ENCODE measurements at regions not wholly inside any gene's neighbourhood (a gene's known extent, or its start where the extent isn't known, plus 50 kb on each side); places are given as distances from the start of the nearest gene placed in this dataset.
"Not testable (repeated sequence)": the region's sequence is repeated elsewhere in the genome, so short reads cannot be mapped to it uniquely, and the experiment has no call there.

DNA sequence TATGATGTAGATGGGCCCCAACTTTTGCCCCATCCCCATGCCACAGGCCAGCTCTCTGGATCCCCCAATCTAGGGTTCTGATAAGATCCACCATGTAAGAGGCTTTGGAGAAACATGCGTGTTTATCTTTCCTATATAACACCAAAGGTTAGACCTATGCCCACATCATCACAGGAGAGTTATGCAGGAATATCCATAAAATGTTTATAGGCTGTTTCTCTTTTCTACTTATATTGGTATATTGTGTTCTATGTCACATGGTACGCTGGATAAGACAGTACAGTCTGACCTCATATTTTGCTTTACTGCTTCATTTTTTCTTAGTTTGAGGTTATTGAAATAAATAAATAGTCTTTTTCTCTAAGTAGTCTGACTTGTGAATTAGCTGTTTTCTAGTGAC, 1013.9 kb upstream of the GYPC start:
- no peak for DNase-seq

GRCh38 chr2:125643128-125643527, 1012.8 kb upstream of the GYPC start:
- DNase-seq = no peak

DNA sequence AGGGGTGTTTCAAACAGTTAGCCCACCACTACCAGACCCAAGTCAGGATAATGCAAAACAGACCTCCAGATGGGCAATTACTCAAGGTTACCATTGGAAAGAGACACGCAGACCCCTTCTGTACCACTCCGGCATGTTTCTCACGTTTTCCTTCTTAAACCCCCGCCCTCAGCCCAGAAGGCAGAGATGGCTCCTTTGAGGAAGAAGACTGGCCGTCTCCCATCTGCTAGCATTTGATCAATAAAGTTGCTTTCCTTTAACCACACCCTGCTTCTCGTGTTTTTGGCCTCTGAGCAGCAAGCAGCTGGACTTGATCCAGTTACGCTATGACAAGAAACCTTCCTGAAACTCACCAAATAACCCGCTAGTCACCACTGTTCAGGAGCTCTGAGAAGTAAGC, 1012.4 kb upstream of the GYPC start:
- no peak for DNase-seq

DNA sequence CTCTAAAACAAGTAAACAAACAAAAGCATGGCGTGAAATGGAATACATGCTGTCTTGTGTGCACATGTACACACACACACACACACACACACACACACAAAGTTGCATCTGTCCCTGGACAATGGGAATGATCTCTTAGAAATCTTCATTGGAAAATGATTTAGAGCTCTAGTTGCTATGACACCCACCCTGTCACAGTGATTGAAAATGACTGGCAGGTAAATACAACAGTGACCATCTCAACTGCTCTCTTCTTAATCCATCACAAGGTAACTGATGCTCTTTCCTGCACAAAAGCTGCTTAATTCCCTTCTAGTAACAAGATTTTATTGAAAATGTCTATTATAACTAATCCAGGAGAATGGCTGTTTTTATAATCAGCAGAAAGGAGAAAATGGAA, 1011.7 kb upstream of the GYPC start:
- no peak for DNase-seq

DNA sequence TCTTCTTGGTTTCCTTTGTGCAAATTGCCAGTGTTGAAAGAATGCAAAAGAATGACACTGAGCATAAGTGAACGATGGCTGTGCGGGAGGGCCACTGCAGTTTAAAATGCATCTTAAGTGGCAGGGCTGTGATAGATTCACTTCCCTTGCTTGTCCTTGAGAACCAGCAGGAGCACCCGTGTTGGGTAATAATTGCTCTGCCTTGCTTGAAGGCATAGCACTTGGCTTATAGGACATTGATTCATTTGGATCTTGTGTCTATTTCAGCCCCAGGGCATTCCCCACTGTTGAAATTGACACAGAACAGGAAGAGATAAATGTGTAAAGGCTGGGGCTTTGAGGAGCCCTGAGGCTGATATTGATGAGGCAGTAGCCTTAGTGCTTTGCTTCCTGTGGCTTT, 1003.7 kb upstream of the GYPC start:
- no peak for DNase-seq

- DNase-seq = no peak
Observed at GRCh38 chr2:125654226-125654625, 1001.7 kb upstream of the GYPC start.

DNA sequence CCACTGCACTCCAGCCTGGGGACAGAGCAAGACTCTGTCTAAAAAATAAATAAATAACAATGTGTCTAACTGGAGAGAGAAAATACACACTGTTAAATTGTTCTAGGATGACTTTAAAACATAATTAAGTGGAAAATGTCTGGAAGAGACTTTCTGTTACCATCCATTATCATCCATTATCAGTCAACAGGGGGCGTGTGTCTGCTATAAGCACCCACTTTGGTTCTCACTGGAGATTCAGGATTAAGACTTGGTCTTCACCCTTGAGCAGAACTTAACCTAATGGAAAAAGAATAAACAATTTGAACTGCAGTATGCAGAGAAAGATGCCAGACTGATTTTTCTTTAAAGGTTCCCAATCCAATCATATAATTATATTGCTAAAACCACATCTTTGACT, 999.8 kb upstream of the GYPC start:
- DNase-seq = no peak

GRCh38 chr2:125658583-125658982, 997.4 kb upstream of the GYPC start:
- DNase-seq = no peak

- not testable (repeated sequence) for DNase-seq
Observed at GRCh38 chr2:125660369-125660768, 995.6 kb upstream of the GYPC start.

DNA sequence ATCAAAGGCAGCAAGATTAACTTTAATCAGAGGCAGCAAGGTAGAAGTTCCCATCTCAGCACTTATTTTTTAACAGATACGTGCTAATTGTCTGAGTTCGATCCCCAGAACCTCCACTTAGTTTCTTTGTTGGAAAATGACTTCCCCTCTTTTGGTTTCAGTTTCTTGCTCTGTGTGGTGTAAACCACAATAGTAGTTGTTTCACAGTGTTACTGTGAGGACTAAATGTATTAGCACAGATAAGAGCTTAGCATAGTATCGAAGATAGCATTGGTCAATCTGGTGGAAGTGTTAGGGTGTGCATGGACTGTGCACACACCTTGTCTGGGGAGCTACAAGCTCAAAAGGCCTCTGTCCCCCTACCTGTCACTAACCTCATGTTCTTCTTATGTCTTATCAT, 988.3 kb upstream of the GYPC start:
- DNase-seq = no peak

GRCh38 chr2:125679903-125680302, 976.1 kb upstream of the GYPC start:
- no peak for DNase-seq

DNA sequence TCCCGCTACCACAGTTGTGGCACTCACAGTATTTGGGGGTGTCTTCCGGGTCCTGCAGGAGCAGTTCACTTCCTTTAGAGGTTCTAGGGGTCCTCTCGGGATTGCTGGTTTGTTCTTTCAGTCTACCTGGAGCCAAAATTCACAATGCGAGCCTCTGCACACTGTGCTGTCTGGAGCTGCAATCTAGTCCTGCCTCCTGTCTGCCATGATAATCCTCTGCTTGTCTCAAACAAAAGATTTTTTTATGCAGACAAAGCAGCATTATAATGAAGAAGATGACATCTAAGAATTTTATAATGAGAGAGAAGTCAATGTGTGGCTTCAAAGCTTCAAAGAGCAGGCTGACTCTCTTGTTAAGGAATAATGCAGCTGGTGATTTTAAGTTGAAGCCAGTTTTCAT, 975.1 kb upstream of the GYPC start:
- DNase-seq = no peak

DNA sequence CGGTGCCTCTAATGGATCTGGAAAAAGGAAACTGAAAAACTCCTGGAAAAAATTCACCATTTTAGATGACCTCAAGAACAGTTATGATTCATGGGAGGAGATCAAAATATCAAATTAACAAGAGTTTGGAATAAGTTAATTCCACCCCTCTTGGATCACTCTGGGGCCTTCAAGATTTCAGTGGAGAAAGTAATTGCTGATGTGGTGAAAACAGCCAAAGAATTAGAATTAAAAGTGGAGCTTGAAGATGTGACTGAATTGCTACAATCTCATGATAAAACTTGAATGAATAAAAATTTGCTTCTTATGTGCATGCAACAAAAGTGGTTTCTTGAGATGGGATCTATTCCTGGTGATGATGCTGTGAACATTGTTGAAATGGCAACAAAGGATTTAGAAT, 974.4 kb upstream of the GYPC start:
- no peak for DNase-seq

DNA sequence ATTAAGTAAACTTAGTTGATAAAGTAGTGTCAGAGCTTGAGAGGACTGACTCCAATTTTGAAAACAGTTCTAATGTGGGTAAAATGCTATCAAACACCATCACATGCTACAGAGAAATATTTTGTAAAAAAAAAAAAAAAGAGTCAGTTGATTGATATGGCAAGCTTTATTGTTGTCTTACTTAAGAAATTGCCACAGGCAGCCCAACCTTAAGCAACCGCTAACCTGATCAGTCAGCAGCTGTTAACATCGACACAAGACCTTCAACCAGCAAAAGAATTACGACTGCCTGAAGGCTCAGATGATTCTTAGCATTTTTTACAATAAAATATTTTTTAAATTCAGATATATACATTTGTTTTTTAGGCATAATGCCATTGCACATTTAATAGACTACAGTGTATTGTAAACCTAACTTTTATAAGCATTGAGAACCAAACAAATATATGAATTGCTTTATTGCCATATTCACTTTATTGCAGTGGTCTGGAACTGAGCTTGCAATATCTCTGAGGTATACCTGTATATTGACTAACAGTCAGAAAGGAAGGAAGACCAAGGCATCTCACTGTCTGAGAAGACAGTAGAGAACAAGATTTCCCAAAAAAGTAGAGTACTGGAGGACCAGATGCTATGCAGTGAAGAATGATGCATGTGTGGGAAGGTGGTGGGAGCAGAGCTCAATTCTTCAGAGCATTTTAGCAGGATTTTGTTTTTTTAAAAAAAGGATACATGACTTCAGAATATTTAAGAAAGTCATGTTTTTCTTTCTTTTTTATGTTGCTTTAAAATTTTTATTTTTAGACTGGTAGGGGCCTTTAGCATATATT, 973.8 kb upstream of the GYPC start:
- no peak for DNase-seq

GRCh38 chr2:125684256-125684655, 971.7 kb upstream of the GYPC start:
- no peak for DNase-seq

GRCh38 chr2:125684932-125685331, 971.0 kb upstream of the GYPC start:
- DNase-seq = no peak

DNA sequence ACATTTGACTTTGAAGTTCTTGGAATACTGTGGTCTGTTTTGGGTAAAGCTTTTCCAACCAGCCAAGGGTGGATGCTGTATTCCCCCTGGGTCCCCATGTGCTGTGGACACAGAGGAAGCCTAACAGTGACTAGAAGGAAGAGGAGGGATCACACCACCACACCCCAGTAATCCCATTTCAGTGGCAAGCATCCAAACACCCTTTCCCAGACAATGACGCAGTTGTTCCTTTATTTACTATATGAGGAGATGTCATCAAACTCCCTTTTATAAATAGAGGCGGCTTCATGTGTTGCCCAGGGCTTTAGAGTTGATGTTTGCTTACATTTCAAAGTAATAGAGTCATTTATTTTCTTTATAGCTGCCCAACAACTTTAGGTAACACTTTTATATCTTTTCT, 959.4 kb upstream of the GYPC start:
- no peak for DNase-seq

DNA sequence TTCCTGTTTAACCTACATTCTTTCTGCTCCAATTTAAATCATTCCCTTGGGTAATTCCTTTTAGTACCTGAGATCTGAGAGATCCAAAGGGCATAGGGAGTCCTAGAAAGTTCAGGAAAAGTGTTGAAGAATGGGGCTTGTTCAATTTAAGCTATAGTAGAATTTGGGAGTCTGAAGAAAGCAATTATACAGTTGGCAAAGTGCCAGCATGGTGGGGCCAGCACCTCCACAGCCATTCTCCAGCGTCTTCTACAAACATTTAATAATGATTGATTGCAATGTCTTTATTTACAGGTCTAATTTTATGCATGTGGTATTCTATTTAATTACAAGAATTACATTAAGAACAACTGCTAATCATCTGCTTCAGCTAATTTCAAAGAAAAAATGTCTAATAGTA, 957.7 kb upstream of the GYPC start:
- no peak for DNase-seq

DNA sequence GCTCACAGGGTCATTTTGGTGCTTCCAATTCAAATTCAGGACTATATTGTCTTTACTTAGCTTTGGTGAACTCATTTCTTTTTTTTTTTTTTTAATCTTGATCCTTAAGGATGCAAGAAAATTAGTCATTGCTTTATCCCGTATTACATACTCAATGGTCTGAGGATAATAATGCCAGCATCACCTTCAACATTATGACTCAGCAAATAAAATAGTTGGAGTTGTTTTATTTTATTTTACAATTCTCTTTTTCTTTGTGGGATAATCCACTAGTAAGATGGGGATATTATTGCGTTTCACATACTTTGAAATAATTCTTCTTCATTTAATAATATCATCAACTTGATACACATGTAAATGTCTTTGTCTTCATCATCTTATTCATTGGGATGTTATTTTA, 954.9 kb upstream of the GYPC start:
- DNase-seq = no peak

DNA sequence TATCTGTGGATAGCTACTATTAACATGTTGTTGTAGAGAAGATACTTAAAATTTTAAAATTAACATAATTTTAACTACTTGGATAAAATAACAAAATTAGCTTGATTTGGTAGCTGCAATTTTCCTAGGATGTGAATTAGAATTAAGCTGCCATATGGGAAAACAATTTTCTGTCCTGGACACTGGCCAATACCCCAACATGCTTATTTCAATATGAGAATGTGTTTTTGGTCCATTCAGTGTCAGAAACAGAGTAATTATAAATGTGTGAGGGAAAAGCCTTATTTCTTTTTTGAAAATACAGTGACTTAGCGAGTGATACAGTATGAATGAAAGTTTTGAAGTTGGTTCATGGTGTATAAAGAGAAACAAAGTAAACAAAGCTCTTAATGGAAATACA, 948.3 kb upstream of the GYPC start:
- no peak for DNase-seq

GRCh38 chr2:125710561-125710960, 945.4 kb upstream of the GYPC start:
- DNase-seq = no peak

GRCh38 chr2:125711075-125711474, 944.9 kb upstream of the GYPC start:
- DNase-seq = no peak

GRCh38 chr2:125713533-125713932, 942.4 kb upstream of the GYPC start:
- DNase-seq = no peak

GRCh38 chr2:125721072-125721721, 934.8 kb upstream of the GYPC start:
- DNase-seq = no peak

- no peak for DNase-seq
Observed at GRCh38 chr2:125730921-125731320, 925.0 kb upstream of the GYPC start.

All from NCI-H1417 (cell line).